Spleen (tissue), 7 donors: ENCODE measurements at regions not wholly inside any gene's neighbourhood (a gene's known extent, or its start where the extent isn't known, plus 50 kb on each side); places are given as distances from the start of the nearest gene placed in this dataset.

ENCODE experiments used
- POLR2A ChIP-seq, 3 donors: fragments of 450-650 bp; IDR thresholded peaks; one replicate each; pipeline ENCODE4 v1.5.1; 2017; ENCODE audit warnings: antibody characterized with exemption in 3 of 3, mild to moderate bottlenecking in 1 of 3
- TF ChIP-seq, protein P1 (sequence below), 11 experiments: fragments of 200-600 bp in 7 of 11; fragments of 450-650 bp in 4 of 11; sonication (generic) in 4 of 11; IDR thresholded peaks in 8 of 11; conservative IDR thresholded peaks in 3 of 11; 1 replicate in 7 of 11; 2 replicates in 4 of 11; pipeline versions ENCODE4 v1.4.0 to v1.8.0; 2016 to 2021; ENCODE audit warnings: antibody characterized with exemption in 11 of 11, inconsistent platforms in 4 of 11, mild to moderate bottlenecking in 1 of 11
- donor health status: DM: no; HTN: no; CAD: no; lungs with moderate emphysema.
- donor health status: DM: no; HTN: no; CAD: no.
- donor health status: DM: no; HTN: no; CAD: no.

DNA sequence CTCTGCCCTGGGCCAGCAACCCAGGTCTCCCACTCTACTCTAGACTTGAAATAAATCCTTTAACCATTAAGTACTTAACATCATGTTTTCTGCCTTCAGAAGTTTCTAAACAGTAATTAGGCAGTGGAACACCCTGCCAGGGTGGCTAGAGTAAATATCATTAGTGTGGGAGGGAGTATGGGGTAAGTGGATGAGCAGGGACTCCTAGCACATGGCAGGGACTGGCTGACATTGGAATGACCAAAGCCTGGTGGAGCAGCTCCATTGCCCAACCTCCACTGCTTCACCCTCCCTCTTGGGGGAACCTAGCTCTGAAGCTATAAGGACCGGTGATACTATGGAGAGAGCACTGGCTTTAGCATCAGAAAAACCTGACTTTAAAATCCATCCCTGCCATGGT is 167.1 kb downstream of the MAFB start:
- TF ChIP-seq, protein P1, sequence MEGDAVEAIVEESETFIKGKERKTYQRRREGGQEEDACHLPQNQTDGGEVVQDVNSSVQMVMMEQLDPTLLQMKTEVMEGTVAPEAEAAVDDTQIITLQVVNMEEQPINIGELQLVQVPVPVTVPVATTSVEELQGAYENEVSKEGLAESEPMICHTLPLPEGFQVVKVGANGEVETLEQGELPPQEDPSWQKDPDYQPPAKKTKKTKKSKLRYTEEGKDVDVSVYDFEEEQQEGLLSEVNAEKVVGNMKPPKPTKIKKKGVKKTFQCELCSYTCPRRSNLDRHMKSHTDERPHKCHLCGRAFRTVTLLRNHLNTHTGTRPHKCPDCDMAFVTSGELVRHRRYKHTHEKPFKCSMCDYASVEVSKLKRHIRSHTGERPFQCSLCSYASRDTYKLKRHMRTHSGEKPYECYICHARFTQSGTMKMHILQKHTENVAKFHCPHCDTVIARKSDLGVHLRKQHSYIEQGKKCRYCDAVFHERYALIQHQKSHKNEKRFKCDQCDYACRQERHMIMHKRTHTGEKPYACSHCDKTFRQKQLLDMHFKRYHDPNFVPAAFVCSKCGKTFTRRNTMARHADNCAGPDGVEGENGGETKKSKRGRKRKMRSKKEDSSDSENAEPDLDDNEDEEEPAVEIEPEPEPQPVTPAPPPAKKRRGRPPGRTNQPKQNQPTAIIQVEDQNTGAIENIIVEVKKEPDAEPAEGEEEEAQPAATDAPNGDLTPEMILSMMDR (IDR thresholded peaks at IDR 0.05 in 8 of 11, conservative IDR thresholded peaks at IDR 0.05 in 3 of 11) = no peak
- TF ChIP-seq POLR2A (IDR thresholded peaks at IDR 0.05) = no peak
